Transverse colon (tissue), 4 donors: ENCODE measurements at regions not wholly inside any gene's neighbourhood (a gene's known extent, or its start where the extent isn't known, plus 50 kb on each side); places are given as distances from the start of the nearest gene placed in this dataset.

Source experiments
- DNase-seq: peaks from one replicate; pipeline ENCODE4 v3.0.0-alpha.2; 2019
- H3K27ac ChIP-seq, 4 donors: fragments of 200-600 bp; sonication (generic); 2 replicates each; pipeline ENCODE4 v1.5.1; 2016 to 2018; ENCODE audit warnings: inconsistent platforms in 4 of 4
- H3K27me3 ChIP-seq: fragments of 200-600 bp; sonication (generic); 2 replicates; pipeline ENCODE4 v1.5.1; 2017; ENCODE audit warnings: inconsistent platforms
- H3K36me3 ChIP-seq, 4 donors: fragments of 200-600 bp; sonication (generic); 2 replicates each; pipeline ENCODE4 v1.5.1; 2017 to 2019; ENCODE audit warnings: inconsistent platforms in 4 of 4
- H3K4me1 ChIP-seq, 4 donors: fragments of 200-600 bp; sonication (generic); 2 replicates each; pipeline ENCODE4 v1.5.1; 2017 to 2020; ENCODE audit warnings: inconsistent platforms in 4 of 4
- H3K4me3 ChIP-seq, 4 donors: fragments of 200-600 bp; sonication (generic); 1 replicate in 1 of 4; 2 replicates in 3 of 4; pipeline versions ENCODE4 v1.5.1 to v1.6.1; 2017 to 2019; ENCODE audit warnings: inconsistent platforms in 4 of 4
- H3K9me3 ChIP-seq, 2 donors: fragments of 200-600 bp; sonication (generic); 2 replicates each; pipeline ENCODE4 v1.5.1; 2017 to 2019; ENCODE audit warnings: inconsistent platforms in 2 of 2
- EP300 ChIP-seq: sonication (generic); formaldehyde crosslinking; IDR thresholded peaks from one replicate; pipeline ENCODE4 v1.6.1; 2017; ENCODE audit warnings: antibody characterized with exemption, low read depth
- POLR2A ChIP-seq: fragments of 450-650 bp; IDR thresholded peaks from one replicate; pipeline ENCODE4 v1.6.1; 2016; ENCODE audit warnings: antibody characterized with exemption, mild to moderate bottlenecking, moderate library complexity
- POLR2AphosphoS5 ChIP-seq, 3 donors: sonication (generic); formaldehyde crosslinking; IDR thresholded peaks; one replicate each; pipeline ENCODE4 v1.6.1; 2016; ENCODE audit warnings: antibody characterized with exemption in 3 of 3
- WGBS, 2 donors: methylation state at CpG; one replicate each; pipeline ENCODE4 v1.1.5; 2018; ENCODE audit warnings: low coverage in 1 of 2; 5-methylcytosine and 5-hydroxymethylcytosine counted together
- in situ Hi-C, 4 donors: fragments of 200-750 bp; cut with MboI; loops; one replicate each; pipeline versions ENCODE4 v1.15.0 to v1.15.1; 2017; ENCODE audit warnings: low sequenced_read_pairs in 3 of 4, low pct_ligation_motif_present in 1 of 4, low pct_unique_long_range_greater_than_20kb in 1 of 4
- intact Hi-C: fragments of 100-400 bp; cut with DNase I; formaldehyde crosslinking; loops from one replicate; pipeline ENCODE4 v1.15.1; 2023; ENCODE audit warnings: low total_unique reads
- TF ChIP-seq, protein P1 (sequence below), 5 experiments: fragments of 200-600 bp in 3 of 5; fragments of 450-650 bp in 2 of 5; sonication (generic) in 3 of 5; IDR thresholded peaks; 1 replicate in 2 of 5; 2 replicates in 3 of 5; pipeline ENCODE4 v1.5.1; 2016 to 2017; ENCODE audit warnings: antibody characterized with exemption in 5 of 5, inconsistent platforms in 3 of 5, mild to moderate bottlenecking in 2 of 5, moderate library complexity in 1 of 5

DNA sequence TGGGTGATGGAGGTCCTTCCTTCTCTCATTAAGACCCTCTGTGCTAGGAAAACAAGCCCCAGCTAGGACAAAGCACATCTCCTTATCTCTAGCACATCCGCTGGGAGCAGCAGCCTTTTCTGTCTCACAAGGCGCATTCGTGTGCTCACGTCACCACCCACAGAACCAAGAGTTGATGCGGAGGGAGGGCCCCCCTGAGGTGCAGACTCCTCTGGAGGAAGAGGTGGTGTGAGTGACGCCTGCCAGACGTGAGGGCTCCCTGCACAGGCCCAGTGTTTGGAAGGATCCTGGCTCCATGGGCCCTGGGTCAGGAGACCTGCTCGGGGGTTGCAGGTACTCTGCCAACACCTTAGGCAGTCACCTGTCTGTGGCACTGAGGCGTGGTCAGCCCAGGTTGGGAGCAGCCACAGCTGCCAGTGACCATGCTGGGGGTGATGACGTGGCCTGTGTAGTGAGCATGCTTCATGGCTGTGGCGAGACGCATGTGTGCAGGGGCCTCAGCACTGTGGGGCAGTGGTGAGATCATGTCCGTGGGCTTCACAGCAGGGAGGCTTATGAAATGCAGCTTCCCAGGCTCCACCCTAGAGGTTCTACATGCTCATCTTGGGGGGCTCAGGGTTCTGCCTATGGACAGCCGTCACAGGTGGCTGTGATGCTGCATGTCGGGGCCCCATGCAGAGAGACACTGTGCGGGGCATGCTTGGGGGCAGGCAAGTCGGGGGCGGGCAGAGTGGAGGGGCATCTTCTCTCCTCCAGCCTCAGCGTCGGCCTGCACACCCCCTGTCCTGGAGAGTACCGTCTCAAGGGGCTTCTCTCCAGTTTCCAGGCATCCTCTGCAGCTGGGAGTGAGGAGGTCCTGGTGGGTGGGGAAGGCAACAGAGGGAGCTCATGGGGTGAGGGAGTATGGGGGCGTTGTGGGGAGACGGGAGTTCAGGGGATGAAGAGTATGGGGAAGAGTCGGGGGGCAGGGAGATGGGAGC lies 56.2 kb upstream of the DPYSL4 start:
- Histone ChIP-seq H3K36me3 (no peaks in the 10 kb centered on the region), H3K27me3 (no peaks in the 10 kb centered on the region), H3K4me3 (no peak overlapping the region), H3K27ac (no peak overlapping the region), H3K9me3 (no peaks in the 10 kb centered on the region), H3K4me1 (no peaks in the 10 kb centered on the region)
- TF ChIP-seq EP300 (no peak), POLR2A (no peak), POLR2AphosphoS5 (IDR thresholded peaks at IDR 0.05) (no peak)
- TF ChIP-seq, protein P1, sequence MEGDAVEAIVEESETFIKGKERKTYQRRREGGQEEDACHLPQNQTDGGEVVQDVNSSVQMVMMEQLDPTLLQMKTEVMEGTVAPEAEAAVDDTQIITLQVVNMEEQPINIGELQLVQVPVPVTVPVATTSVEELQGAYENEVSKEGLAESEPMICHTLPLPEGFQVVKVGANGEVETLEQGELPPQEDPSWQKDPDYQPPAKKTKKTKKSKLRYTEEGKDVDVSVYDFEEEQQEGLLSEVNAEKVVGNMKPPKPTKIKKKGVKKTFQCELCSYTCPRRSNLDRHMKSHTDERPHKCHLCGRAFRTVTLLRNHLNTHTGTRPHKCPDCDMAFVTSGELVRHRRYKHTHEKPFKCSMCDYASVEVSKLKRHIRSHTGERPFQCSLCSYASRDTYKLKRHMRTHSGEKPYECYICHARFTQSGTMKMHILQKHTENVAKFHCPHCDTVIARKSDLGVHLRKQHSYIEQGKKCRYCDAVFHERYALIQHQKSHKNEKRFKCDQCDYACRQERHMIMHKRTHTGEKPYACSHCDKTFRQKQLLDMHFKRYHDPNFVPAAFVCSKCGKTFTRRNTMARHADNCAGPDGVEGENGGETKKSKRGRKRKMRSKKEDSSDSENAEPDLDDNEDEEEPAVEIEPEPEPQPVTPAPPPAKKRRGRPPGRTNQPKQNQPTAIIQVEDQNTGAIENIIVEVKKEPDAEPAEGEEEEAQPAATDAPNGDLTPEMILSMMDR (IDR thresholded peaks at IDR 0.05) = no peak
- intact Hi-C loops = no loop called here
- no peak for DNase-seq
- WGBS, 2 donors = 73 to 83% methylated on average over 6 to 23 of the region's 24 CpGs
- in situ Hi-C loops = loop anchor here in 2 of 4 donors (25.0 kb wide), 1 partner anchor 243 kb away; no protein-coding TSS in a partner anchor

DNA sequence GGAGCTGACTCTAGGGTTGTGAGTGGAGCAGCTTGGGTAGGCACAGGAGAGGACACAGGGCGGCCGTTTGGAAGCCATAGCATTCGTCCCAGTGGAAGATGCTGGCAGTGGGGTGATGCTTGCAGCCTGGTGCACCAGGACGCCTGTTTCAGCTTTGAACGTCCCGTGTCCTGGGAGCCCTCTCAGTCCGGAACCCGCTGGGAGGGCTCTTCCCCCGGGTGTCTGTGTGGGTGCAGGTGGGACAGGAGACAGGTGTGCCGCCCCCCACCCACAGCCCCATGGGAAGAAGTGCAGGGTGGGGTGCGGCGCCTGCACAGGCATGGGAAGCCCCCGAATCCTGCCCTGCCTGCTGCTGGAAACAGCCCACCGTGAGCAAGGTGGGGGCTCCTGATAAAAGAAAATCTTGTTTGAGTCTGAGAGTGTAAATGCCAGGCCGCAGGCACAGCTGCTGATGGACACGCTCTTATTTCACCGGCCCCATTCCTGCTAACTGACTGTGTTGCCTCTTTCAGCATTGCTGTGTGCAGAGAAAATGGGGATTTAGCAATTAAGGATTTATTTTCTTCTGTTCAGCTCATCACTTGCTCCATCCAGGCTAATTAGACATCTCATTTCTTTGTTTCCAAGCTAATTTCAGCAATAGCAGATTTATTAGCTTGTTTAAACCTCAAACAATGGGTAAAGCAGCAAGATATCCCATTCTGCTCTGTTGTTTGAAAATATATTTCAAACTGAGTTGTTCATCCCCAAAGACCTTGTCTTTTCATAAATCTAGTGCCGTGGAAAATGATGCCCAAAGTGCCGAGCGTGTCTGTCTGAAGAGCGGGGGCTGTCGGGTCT lies 54.9 kb upstream of the DPYSL4 start:
- H3K36me3 ChIP-seq = no peaks in the 10 kb centered on the region
- H3K4me3 ChIP-seq = no peak overlapping the region
- no peaks in the 10 kb centered on the region for H3K27me3 ChIP-seq
- no peaks in the 10 kb centered on the region for H3K4me1 ChIP-seq
- H3K9me3 ChIP-seq = no peaks in the 10 kb centered on the region
- H3K27ac ChIP-seq = no peak overlapping the region
- in situ Hi-C loops = loop anchor here in 2 of 4 donors (25.0 kb wide), 1 partner anchor 244 kb away; no protein-coding TSS in a partner anchor
- WGBS, 2 donors = 69% methylated on average over 21 of the region's 22 CpGs; no CpG with 5 or more reads in 1 of the 2 donors
- DNase-seq = no peak
- intact Hi-C loops = no loop called here
- no peak for TF ChIP-seq POLR2AphosphoS5 (IDR thresholded peaks at IDR 0.05)
- TF ChIP-seq, protein P1 (IDR thresholded peaks at IDR 0.05) = no peak
- no peak for TF ChIP-seq POLR2A
- TF ChIP-seq EP300 = no peak

DNA sequence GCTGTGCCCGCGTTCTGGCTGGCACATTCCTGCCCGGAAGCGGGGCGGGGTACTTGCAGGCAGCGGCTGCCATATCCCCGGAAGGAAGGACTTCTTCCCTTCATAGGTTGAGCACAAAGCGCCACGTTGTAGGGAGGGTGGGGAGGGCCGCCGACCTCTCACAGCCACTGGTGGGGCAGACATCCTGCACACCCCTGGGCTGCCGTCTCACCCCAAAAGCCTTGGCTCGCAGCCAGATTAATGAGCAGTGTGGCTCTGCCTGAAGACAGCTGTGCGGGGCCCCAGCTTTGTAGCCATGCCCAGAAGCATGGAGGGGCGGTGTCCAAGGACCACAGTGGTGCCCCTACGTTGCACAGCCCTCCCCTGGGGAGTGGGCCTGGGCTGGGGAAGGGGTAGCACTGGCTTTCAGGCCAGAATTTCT lies 54.3 kb upstream of the DPYSL4 start:
- TF ChIP-seq, protein P1 (IDR thresholded peaks at IDR 0.05) = no peak
- no peak for TF ChIP-seq EP300
- TF ChIP-seq POLR2A = no peak
- no peak for TF ChIP-seq POLR2AphosphoS5 (IDR thresholded peaks at IDR 0.05)
- Histone ChIP-seq H3K4me3 (no peak overlapping the region), H3K9me3 (no peaks in the 10 kb centered on the region), H3K36me3 (no peaks in the 10 kb centered on the region), H3K4me1 (no peaks in the 10 kb centered on the region), H3K27ac (no peak overlapping the region), H3K27me3 (no peaks in the 10 kb centered on the region)
- WGBS, 2 donors = 62% methylated on average over 15 of the region's 16 CpGs; no CpG with 5 or more reads in 1 of the 2 donors
- DNase-seq = no peak
- intact Hi-C loops = no loop called here
- in situ Hi-C loops = loop anchor here in 2 of 4 donors (25.0 kb wide), 1 partner anchor 245 kb away; no protein-coding TSS in a partner anchor

DNA sequence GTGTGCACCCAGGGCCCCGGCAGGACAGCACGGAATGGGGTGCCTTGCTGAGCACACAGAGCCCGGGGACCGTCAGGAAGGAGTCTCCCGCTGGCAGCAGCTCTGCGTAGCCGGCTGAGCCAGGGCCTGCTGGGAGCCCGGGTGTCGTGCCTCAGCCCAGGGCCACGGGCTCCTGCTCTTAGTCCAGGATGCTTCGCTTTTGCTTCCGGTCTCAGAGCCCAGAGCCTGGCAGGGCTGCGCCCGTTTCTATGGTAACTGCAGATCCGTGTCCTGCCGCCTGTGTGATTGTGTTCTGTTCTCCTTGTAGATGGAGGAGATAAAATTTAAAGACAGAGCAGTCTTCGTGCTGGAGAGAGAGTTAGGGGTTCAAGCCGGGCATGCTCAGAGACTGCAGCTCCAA lies 53.7 kb upstream of the DPYSL4 start:
- Histone ChIP-seq H3K27me3 (no peaks in the 10 kb centered on the region), H3K36me3 (no peaks in the 10 kb centered on the region), H3K27ac (no peak overlapping the region), H3K4me1 (no peaks in the 10 kb centered on the region), H3K4me3 (no peak overlapping the region), H3K9me3 (no peaks in the 10 kb centered on the region)
- DNase-seq = no peak
- TF ChIP-seq POLR2A (no peak), EP300 (no peak), POLR2AphosphoS5 (IDR thresholded peaks at IDR 0.05) (no peak)
- TF ChIP-seq, protein P1 (IDR thresholded peaks at IDR 0.05) = no peak
- WGBS, 2 donors = 56% methylated on average over 15 of the region's 18 CpGs; no CpG with 5 or more reads in 1 of the 2 donors
- in situ Hi-C loops = loop anchor here in 2 of 4 donors (25.0 kb wide), 1 partner anchor 246 kb away; no protein-coding TSS in a partner anchor
- intact Hi-C loops = no loop called here
